ENCODE measurements at regions not wholly inside any gene's neighbourhood (a gene's known extent, or its start where the extent isn't known, plus 50 kb on each side); places are given as distances from the start of the nearest gene placed in this dataset.

DNA sequence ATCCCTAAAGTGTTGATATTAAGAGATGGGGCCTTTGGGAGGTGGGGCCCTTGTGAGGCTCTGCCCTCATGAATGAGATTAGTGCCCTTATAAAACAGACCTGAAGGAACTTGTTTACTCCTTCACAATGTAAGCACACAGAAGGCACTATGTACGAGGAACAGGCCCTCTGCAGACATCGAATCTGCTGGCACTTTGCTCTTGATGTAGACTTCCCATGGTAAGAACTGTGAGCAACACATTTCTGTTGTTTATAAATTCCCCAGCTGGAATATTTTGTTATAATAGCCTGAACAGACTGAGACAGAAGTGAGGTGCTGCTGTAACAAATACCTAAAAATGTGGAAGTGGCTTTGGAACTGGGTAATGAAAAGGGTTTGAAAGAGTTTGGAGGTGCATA, 193.2 kb downstream of the TGFB2 start:
- intact Hi-C loops (cut with micrococcal nuclease) (no loop called here), in situ Hi-C loops (cut with MboI) (no loop called here)
- Histone ChIP-seq H3K9ac (ENCODE audit: insufficient read depth in 1 of 2, low read depth in 2 of 2, low read length in 2 of 2) (no peak overlapping the region), H3K9me1 (ENCODE audit: control insufficient read depth, insufficient read depth, low read length) (no peaks in the 10 kb centered on the region), H3K79me2 (ENCODE audit: control insufficient read depth, insufficient read depth, low read length) (no peaks in the 10 kb centered on the region), H3K4me2 (ENCODE audit: insufficient read depth, low read length) (no peak overlapping the region), H4K20me1 (replicated peaks; ENCODE audit: control insufficient read depth, insufficient read depth, low read length) (no peaks in the 10 kb centered on the region), H3K36me3 (ENCODE audit: control insufficient read depth, insufficient read depth, low read length) (no peaks in the 10 kb centered on the region), H3K9me3 (replicated peaks; ENCODE audit: control insufficient read depth, insufficient read depth, low read depth, low read length) (no peaks in the 10 kb centered on the region), H2AFZ (ENCODE audit: low read depth, low read length) (no peak overlapping the region), H3K4me1 (replicated peaks in 1 of 2; ENCODE audit: control insufficient read depth in 2 of 2, insufficient read depth in 2 of 2, low read length in 2 of 2) (no peaks in the 10 kb centered on the region), H3K27me3 (ENCODE audit: control insufficient read depth in 2 of 2, insufficient read depth in 2 of 2, low read length in 2 of 2) (no peaks in the 10 kb centered on the region), H3K4me3 (no peak overlapping the region), H3K27ac (ENCODE audit: extremely low read depth, low read depth, low read length) (no peak overlapping the region)
- no peak for ATAC-seq
- no peak for FAIRE-seq
- no TSS peak for BruUV-seq (replicated peaks)
- ChIA-PET POLR2A (no interaction called here), CTCF (ENCODE audit: low intra/inter-chr PET ratio) (no interaction called here)
- no peak for DNase-seq (ENCODE audit: extremely low read depth in 1 of 4, low spot score in 3 of 4)
- 0% methylated on average over 2 of the region's 2 CpGs for WGBS (ENCODE audit: insufficient coverage, low coverage, missing lambda C conversion rate)
- TF ChIP-seq, protein P1, sequence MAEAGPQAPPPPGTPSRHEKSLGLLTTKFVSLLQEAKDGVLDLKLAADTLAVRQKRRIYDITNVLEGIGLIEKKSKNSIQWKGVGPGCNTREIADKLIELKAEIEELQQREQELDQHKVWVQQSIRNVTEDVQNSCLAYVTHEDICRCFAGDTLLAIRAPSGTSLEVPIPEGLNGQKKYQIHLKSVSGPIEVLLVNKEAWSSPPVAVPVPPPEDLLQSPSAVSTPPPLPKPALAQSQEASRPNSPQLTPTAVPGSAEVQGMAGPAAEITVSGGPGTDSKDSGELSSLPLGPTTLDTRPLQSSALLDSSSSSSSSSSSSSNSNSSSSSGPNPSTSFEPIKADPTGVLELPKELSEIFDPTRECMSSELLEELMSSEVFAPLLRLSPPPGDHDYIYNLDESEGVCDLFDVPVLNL (CRISPR knock-in tag; IDR thresholded peaks at IDR 0.05; ENCODE audit: low read depth): no peak
- TF ChIP-seq NCOA1 (IDR thresholded peaks at IDR 0.05; ENCODE audit: low read depth) (no peak), HDGF (IDR thresholded peaks at IDR 0.05) (no peak), RFX1 (IDR thresholded peaks at IDR 0.05) (no peak), ZNF133 (CRISPR knock-in tag; IDR thresholded peaks at IDR 0.05) (no peak), RUNX1 (IDR thresholded peaks at IDR 0.05; ENCODE audit: low read depth) (no peak), FOXJ2 (tag; IDR thresholded peaks at IDR 0.05) (no peak), ADNP (tag; IDR thresholded peaks at IDR 0.05) (no peak), SRSF1 (IDR thresholded peaks at IDR 0.05; ENCODE audit: low read depth, low read length) (no peak), CBFA2T2 (conservative IDR thresholded peaks at IDR 0.05) (no peak), NELFE (IDR thresholded peaks at IDR 0.05; ENCODE audit: insufficient read depth, insufficient read length) (no peak), SETDB1 (IDR thresholded peaks at IDR 0.05; ENCODE audit: low read length) (no peak)
- TF ChIP-seq, protein P2, sequence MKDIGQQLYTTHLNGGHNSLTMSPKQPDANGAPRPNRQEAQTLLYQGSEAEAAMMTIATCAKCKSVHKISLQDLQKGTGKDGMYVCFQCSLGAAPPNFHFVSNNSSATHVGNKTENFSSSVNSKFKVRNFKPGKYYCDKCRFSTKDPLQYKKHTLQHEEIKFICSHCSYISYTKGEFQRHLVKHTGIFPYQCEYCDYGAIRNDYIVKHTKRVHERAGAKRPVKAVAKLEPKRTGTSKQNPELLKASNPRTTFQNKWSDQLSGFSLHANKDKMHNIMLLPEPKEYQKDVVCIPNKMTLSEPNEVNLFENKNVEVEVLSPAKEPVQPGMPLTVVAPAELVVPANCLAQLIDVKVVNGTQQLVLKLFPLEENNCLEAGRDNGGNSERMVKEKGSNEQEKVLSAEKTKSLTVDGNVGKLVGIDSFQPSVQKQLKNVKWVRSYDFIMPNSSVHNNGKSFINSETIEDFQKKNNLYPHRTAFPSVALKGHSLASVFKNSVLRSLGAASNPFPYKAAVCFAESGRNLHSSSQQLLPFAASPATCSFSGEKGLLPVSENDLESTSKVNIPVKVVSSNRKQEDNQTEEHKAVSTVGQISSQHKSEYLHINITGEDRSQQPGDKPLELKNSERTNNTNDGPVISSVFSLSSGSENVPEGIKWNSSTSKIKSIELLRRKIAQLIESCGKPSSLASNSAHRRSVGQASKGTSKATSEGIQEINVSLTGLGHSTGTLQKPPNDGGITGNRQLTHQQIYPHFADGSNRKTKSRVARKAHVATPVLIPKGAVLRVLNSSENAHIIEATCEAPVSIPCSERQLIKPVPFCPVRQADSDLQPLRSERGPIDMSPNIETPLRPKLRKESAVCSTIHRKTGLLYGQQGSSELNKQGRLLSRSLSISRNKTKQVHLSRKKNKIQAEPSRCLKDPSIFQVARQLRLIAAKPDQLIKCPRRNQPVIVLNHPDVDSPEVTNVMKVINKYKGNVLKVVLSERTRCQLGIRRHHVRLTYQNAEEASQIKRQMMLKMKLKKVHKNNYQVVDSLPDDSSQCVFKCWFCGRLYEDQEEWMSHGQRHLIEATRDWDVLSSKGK (CRISPR knock-in tag; IDR thresholded peaks at IDR 0.05): no peak
- TF ChIP-seq, protein P3, sequence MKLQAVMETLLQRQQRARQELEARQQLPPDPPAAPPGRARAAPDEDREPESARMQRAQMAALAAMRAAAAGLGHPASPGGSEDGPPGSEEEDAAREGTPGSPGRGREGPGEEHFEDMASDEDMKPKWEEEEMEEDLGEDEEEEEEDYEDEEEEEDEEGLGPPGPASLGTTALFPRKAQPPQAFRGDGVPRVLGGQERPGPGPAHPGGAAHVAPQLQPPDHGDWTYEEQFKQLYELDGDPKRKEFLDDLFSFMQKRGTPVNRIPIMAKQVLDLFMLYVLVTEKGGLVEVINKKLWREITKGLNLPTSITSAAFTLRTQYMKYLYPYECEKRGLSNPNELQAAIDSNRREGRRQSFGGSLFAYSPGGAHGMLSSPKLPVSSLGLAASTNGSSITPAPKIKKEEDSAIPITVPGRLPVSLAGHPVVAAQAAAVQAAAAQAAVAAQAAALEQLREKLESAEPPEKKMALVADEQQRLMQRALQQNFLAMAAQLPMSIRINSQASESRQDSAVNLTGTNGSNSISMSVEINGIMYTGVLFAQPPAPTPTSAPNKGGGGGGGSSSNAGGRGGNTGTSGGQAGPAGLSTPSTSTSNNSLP (IDR thresholded peaks at IDR 0.05; ENCODE audit: borderline replicate concordance, low read depth, low read length): no peak
- TF ChIP-seq, protein P4, sequence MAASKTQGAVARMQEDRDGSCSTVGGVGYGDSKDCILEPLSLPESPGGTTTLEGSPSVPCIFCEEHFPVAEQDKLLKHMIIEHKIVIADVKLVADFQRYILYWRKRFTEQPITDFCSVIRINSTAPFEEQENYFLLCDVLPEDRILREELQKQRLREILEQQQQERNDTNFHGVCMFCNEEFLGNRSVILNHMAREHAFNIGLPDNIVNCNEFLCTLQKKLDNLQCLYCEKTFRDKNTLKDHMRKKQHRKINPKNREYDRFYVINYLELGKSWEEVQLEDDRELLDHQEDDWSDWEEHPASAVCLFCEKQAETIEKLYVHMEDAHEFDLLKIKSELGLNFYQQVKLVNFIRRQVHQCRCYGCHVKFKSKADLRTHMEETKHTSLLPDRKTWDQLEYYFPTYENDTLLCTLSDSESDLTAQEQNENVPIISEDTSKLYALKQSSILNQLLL (CRISPR knock-in tag; IDR thresholded peaks at IDR 0.05; ENCODE audit: borderline replicate concordance): no peak
